ENCODE measurements at regions not wholly inside any gene's neighbourhood (a gene's known extent, or its start where the extent isn't known, plus 50 kb on each side); places are given as distances from the start of the nearest gene placed in this dataset.

DNA sequence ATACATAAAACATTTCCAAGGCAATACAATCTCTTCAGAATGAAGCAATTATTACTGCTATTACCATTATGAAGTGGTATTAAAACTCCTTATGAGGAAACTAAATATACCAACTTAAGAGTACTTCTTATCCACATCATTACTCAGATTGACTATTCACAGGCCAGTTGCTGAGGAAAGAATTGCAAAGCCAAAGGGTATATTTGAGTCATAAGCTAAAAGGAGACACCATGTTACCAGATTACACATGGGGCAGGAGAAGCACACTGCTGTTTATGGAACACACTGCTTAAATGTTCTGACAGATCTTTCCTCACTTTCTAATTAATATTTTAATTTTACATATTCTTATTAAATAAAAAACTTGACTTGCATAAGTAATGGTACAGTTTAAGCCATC, 1726.4 kb upstream of the NUDT12 start:
- TF ChIP-seq, protein P1, sequence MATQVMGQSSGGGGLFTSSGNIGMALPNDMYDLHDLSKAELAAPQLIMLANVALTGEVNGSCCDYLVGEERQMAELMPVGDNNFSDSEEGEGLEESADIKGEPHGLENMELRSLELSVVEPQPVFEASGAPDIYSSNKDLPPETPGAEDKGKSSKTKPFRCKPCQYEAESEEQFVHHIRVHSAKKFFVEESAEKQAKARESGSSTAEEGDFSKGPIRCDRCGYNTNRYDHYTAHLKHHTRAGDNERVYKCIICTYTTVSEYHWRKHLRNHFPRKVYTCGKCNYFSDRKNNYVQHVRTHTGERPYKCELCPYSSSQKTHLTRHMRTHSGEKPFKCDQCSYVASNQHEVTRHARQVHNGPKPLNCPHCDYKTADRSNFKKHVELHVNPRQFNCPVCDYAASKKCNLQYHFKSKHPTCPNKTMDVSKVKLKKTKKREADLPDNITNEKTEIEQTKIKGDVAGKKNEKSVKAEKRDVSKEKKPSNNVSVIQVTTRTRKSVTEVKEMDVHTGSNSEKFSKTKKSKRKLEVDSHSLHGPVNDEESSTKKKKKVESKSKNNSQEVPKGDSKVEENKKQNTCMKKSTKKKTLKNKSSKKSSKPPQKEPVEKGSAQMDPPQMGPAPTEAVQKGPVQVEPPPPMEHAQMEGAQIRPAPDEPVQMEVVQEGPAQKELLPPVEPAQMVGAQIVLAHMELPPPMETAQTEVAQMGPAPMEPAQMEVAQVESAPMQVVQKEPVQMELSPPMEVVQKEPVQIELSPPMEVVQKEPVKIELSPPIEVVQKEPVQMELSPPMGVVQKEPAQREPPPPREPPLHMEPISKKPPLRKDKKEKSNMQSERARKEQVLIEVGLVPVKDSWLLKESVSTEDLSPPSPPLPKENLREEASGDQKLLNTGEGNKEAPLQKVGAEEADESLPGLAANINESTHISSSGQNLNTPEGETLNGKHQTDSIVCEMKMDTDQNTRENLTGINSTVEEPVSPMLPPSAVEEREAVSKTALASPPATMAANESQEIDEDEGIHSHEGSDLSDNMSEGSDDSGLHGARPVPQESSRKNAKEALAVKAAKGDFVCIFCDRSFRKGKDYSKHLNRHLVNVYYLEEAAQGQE (IDR thresholded peaks at IDR 0.05; ENCODE audit: low read depth), result no peak
- no peak for TF ChIP-seq TCF12 (IDR thresholded peaks at IDR 0.05; ENCODE audit: low read depth)
- TF ChIP-seq RAD21 (IDR thresholded peaks at IDR 0.05; ENCODE audit: low read depth), result no peak
- TF ChIP-seq YY1 (IDR thresholded peaks at IDR 0.05; ENCODE audit: low read depth), result no peak
- no peak for TF ChIP-seq TAF1 (IDR thresholded peaks at IDR 0.05; ENCODE audit: low read depth)
- no peak for TF ChIP-seq FOXM1 (IDR thresholded peaks at IDR 0.05; ENCODE audit: borderline replicate concordance, low read depth)
- TF ChIP-seq, protein P2, sequence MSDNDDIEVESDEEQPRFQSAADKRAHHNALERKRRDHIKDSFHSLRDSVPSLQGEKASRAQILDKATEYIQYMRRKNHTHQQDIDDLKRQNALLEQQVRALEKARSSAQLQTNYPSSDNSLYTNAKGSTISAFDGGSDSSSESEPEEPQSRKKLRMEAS (IDR thresholded peaks at IDR 0.05), result no peak
- no peak for TF ChIP-seq EP300 (IDR thresholded peaks at IDR 0.05; ENCODE audit: borderline replicate concordance)

DNA sequence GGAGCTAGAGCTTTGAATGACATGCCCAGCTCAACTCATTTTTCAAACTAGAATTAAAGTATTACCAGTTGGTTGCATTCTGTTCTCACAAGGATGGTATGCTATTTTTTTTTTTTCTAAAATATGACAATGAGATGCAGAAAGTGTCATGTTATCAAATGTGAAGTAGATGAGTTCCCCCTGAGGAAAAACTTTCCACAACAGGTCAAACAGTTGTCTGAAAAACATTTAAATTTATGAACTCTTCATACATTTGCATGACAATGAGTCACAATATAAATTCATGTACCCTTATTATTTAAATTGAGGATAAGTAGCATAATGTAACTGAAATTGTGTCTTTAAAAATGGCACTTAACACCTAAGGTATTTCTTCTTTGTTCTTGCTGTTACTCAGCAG, 1720.5 kb upstream of the NUDT12 start:
- TF ChIP-seq YY1 (IDR thresholded peaks at IDR 0.05; ENCODE audit: low read depth) (no peak), CEBPB (IDR thresholded peaks at IDR 0.05) (no peak), EGR1 (IDR thresholded peaks at IDR 0.05) (no peak), CREB1 (IDR thresholded peaks at IDR 0.05; ENCODE audit: low read depth) (no peak)

DNA sequence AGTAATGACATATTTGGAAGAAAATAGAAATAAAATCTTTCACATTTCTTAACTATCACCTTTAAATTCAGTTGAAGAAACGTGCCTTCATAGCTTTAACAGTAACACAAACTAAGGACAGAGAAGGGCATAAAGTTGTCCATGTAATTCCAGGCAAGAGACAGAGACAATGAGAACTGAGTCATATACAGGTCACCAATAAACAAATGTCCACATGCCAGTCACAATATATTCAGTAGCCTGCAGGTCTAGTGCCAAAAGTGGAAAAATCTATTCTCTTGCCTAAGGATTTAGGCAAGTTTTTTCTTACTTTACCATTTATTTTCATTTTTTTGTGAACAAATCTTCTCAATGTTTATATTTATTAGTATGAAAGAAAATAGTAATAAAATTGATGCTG, 1711.5 kb upstream of the NUDT12 start:
- TF ChIP-seq EGR1 (IDR thresholded peaks at IDR 0.05) (no peak), RAD21 (IDR thresholded peaks at IDR 0.05; ENCODE audit: low read depth) (no peak), TAF1 (IDR thresholded peaks at IDR 0.05; ENCODE audit: low read depth) (no peak), CREB1 (IDR thresholded peaks at IDR 0.05; ENCODE audit: low read depth) (no peak), ZBTB7A (IDR thresholded peaks at IDR 0.05; ENCODE audit: low read depth) (no peak)

DNA sequence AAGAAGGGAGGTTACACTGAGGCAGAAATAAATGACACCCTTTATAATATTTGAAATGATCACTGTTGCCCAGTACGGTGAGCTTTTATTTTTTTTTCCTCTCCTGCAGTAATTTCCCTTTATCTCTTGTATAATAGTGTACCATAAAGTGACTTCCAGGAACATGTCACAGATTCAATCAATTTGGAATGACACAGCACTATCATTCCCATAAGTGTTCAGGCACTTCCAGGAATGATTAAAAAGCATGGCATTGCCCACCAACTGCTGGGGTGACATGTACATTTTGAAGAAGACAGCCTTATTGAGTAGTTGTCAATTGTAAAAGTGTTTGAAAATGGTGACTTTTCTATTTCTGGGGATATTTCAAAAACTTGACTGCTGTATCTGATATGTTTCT, 1700.9 kb upstream of the NUDT12 start:
- TF ChIP-seq, protein P1 (IDR thresholded peaks at IDR 0.05; ENCODE audit: low read depth), result no peak
- TF ChIP-seq ZBTB7A (IDR thresholded peaks at IDR 0.05; ENCODE audit: low read depth) (no peak), EGR1 (IDR thresholded peaks at IDR 0.05) (no peak), TAF1 (IDR thresholded peaks at IDR 0.05; ENCODE audit: low read depth) (no peak), CEBPB (IDR thresholded peaks at IDR 0.05) (no peak), TCF12 (IDR thresholded peaks at IDR 0.05; ENCODE audit: low read depth) (no peak)

DNA sequence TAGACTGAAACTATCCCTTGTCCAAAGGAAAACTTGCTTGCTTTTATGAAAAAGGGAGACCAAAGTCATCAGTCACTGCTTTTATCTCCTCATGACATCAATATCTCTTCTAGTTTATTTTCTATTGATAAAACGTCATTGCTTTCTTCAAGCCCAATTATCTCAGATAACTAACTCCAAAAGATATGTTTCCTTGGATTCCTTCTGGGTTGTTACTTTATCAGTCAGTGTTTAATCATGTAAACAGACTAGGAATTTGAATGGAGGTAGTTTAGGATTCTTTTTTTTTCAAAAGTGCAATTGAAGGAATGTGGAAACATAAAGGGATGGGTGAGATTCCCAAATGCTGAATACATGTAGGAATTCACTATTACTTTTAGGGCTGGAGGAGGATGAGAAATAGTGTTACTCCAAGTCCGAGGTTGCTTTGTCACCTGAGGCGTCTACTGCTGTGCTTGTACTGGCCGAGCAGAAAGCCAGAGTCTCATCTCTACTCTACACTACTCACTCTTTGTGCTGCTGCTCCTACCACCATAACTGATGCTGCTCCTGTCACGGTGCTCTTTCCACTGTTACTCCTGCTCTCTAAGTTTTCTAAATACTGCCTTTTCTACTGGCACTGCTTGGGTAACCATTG, 1697.1 kb upstream of the NUDT12 start:
- TF ChIP-seq TEAD4 (IDR thresholded peaks at IDR 0.05) (no peak), EP300 (IDR thresholded peaks at IDR 0.05; ENCODE audit: borderline replicate concordance) (no peak), TAF1 (IDR thresholded peaks at IDR 0.05; ENCODE audit: low read depth) (no peak), FOXM1 (IDR thresholded peaks at IDR 0.05; ENCODE audit: borderline replicate concordance, low read depth) (no peak), YY1 (IDR thresholded peaks at IDR 0.05; ENCODE audit: low read depth) (no peak), CREB1 (IDR thresholded peaks at IDR 0.05; ENCODE audit: low read depth) (no peak)

DNA sequence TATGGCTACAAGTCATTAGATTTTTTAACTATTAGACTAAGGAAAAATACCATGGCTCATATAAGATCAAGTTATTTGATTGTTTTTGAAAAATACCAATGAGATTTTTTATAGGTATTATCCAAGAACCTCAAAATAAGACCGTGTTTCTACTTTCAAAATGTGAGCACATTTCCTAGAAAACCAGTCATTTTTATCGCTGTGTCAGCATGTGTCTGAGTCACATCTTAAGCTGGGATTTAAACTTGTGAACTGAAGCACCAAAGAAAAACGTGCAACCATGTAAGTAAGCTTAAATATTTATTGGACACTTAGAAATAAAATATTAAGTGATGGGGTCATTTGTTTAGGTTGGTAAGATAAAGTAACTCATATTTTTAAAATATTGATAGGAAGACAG, 1676.0 kb upstream of the NUDT12 start:
- TF ChIP-seq CREB1 (IDR thresholded peaks at IDR 0.05; ENCODE audit: low read depth) (no peak), RAD21 (IDR thresholded peaks at IDR 0.05; ENCODE audit: low read depth) (no peak)

DNA sequence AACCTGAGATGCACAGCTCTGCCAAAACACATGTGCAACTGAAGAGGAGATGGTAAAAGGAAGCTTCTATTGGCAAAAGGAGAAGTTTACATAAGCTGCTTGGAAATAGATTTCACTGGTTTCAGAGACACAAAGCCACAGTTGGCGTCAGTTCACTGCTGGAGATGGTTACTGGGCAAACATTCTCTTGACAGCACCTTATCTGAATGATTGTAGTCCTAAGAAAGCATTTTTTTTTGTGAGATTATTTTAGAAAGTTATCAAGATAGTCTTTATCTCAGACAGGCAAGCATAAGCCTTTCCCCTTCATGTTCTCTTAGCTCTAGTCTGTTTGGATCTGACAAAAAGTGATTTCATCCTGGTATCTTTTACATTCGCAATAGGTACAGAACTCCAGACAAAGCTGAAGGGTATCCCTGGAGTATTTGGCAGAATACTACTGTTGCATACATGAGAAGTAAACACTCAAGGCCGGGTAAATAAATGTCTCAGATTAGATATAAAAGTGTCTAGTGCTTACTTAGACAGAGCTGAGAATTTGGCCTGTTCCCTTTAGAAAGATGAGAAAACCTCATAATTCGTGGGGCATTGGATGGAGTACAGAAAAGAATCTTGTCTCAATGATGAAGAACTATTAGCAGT, 1668.0 kb upstream of the NUDT12 start:
- no peak for TF ChIP-seq EP300 (IDR thresholded peaks at IDR 0.05; ENCODE audit: borderline replicate concordance)
- no peak for TF ChIP-seq CEBPB (IDR thresholded peaks at IDR 0.05)
- no peak for TF ChIP-seq TCF12 (IDR thresholded peaks at IDR 0.05; ENCODE audit: low read depth)
- TF ChIP-seq, protein P3, sequence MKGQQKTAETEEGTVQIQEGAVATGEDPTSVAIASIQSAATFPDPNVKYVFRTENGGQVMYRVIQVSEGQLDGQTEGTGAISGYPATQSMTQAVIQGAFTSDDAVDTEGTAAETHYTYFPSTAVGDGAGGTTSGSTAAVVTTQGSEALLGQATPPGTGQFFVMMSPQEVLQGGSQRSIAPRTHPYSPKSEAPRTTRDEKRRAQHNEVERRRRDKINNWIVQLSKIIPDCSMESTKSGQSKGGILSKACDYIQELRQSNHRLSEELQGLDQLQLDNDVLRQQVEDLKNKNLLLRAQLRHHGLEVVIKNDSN (IDR thresholded peaks at IDR 0.05), result no peak
- no peak for TF ChIP-seq ZBTB7A (IDR thresholded peaks at IDR 0.05; ENCODE audit: low read depth)
- TF ChIP-seq TAF1 (IDR thresholded peaks at IDR 0.05; ENCODE audit: low read depth), result no peak
- TF ChIP-seq, protein P1 (IDR thresholded peaks at IDR 0.05; ENCODE audit: low read depth), result no peak
- no peak for TF ChIP-seq TEAD4 (IDR thresholded peaks at IDR 0.05)
- no peak for TF ChIP-seq YY1 (IDR thresholded peaks at IDR 0.05; ENCODE audit: low read depth)
- TF ChIP-seq, protein P2 (IDR thresholded peaks at IDR 0.05), result no peak
